OCI-LY3 (cell line): ENCODE measurements at regions not wholly inside any gene's neighbourhood (a gene's known extent, or its start where the extent isn't known, plus 50 kb on each side); places are given as distances from the start of the nearest gene placed in this dataset.

Experiments
- CTCF ChIP-seq: fragments of 200-600, 300-600 bp; sonication (generic); IDR thresholded peaks from 2 replicates; pipeline ENCODE4 v1.5.1; 2014; ENCODE audit warnings: antibody characterized with exemption, low read length, low read depth
- EZH2phosphoT487 ChIP-seq: fragments of 200-600 bp; shearing (Covaris generic); IDR thresholded peaks from 2 replicates; pipeline ENCODE4 v1.6.1; 2018; ENCODE audit warnings: antibody characterized with exemption, mixed run types, low read depth

DNA sequence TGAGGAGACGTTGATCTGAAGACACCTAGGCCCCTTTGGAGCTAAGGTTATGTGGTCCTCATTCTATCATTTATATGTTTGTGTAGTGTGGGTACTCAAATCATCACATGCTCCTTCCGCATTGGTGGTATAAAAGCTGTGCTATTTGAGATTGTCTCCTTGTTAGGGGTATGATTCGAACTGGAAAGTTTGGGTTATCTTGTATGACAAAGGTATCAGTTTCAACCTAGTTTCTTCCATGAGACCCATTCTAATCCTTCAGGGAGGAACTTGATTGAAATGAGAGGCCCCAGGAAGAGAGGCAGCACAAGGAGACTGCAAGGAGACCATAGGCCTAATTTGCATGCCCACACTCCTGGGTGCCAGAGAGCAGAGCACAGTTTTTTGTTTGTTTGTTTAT is 104.2 kb upstream of the TIAM2 start:
- TF ChIP-seq CTCF (no peak), EZH2phosphoT487 (no peak)
